Erythroblast (primary cell): ENCODE measurements at regions not wholly inside any gene's neighbourhood (a gene's known extent, or its start where the extent isn't known, plus 50 kb on each side); places are given as distances from the start of the nearest gene placed in this dataset.

ENCODE experiments used
- GATA1 ChIP-seq: IDR thresholded peaks from 2 replicates; pipeline ENCODE4 v1.6.1; 2011; ENCODE audit warnings: low read depth, mild to moderate bottlenecking, control low read depth, low read length, moderate library complexity
- POLR2A ChIP-seq: IDR thresholded peaks from 2 replicates; pipeline ENCODE4 v1.6.1; 2011; ENCODE audit warnings: mild to moderate bottlenecking, low read length

- TF ChIP-seq POLR2A (no peak), GATA1 (no peak)
Observed at GRCh38 chr12:92419201-92419600, 273.6 kb upstream of the BTG1 start.
